MM.1S (cell line): ENCODE measurements at regions not wholly inside any gene's neighbourhood (a gene's known extent, or its start where the extent isn't known, plus 50 kb on each side); places are given as distances from the start of the nearest gene placed in this dataset.

Source experiments
- EZH2 ChIP-seq: fragments of 300-600 bp; sonication (generic); optimal IDR thresholded peaks from 2 replicates; pipeline ENCODE3; 2017; ENCODE audit warnings: low read depth, mild to moderate bottlenecking, antibody characterized with exemption, low read length, mixed read lengths
- EZH2phosphoT487 ChIP-seq: fragments of 300-600 bp; sonication (generic); IDR thresholded peaks from 2 replicates; pipeline ENCODE4 v1.6.1; 2018; ENCODE audit warnings: antibody characterized with exemption, low read length
- TF ChIP-seq, protein P1 (sequence below): fragments of 300-600 bp; sonication (generic); IDR thresholded peaks from 2 replicates; pipeline ENCODE4 v1.5.1; 2016; ENCODE audit warnings: antibody characterized with exemption, low read length, mixed read lengths

DNA sequence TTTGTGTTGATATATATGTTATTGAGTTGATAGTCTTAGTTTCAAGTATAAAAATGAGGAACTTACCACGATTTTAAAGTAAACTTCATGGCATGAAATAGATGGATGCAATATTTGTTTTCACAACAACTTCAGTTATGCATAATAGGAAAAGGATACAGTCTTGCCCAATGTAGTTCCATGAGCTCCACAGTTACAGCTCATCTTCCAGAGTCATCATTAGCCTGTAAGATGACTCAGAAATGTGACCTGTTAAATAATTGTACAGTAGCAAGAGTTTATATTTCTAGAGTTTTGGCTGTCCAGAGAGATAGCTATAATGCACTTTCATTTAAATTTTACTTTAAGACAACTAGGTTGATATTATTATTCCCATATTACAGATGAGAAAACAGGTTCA, 80.9 kb upstream of the ARHGAP28 start:
- TF ChIP-seq EZH2 (no peak), EZH2phosphoT487 (no peak)
- TF ChIP-seq, protein P1, sequence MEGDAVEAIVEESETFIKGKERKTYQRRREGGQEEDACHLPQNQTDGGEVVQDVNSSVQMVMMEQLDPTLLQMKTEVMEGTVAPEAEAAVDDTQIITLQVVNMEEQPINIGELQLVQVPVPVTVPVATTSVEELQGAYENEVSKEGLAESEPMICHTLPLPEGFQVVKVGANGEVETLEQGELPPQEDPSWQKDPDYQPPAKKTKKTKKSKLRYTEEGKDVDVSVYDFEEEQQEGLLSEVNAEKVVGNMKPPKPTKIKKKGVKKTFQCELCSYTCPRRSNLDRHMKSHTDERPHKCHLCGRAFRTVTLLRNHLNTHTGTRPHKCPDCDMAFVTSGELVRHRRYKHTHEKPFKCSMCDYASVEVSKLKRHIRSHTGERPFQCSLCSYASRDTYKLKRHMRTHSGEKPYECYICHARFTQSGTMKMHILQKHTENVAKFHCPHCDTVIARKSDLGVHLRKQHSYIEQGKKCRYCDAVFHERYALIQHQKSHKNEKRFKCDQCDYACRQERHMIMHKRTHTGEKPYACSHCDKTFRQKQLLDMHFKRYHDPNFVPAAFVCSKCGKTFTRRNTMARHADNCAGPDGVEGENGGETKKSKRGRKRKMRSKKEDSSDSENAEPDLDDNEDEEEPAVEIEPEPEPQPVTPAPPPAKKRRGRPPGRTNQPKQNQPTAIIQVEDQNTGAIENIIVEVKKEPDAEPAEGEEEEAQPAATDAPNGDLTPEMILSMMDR, result no peak
